Endodermal cell (in vitro differentiated cells): ENCODE measurements at regions not wholly inside any gene's neighbourhood (a gene's known extent, or its start where the extent isn't known, plus 50 kb on each side); places are given as distances from the start of the nearest gene placed in this dataset.
A peak's percentile ranks its signal among the peaks of the same experiment; 100 is the strongest.

Experiments
- DNase-seq: peaks from one replicate; pipeline ENCODE4 v3.0.0-alpha.2; 2017
- H3K27ac ChIP-seq: 2 replicates; pipeline ENCODE4 v1.5.1; 2013; ENCODE audit warnings: mild to moderate bottlenecking, low read depth, low read length, moderate library complexity
- H3K27me3 ChIP-seq: 2 replicates; pipeline ENCODE4 v1.6.1; 2013; ENCODE audit warnings: mild to moderate bottlenecking, low read length, moderate library complexity; ENCODE audit not compliant: insufficient read depth, control insufficient read depth, poor library complexity, severe bottlenecking
- H3K36me3 ChIP-seq: 2 replicates; pipeline ENCODE4 v1.7.0; 2013; ENCODE audit warnings: mild to moderate bottlenecking, low read length, moderate library complexity; ENCODE audit not compliant: control insufficient read depth, insufficient read depth
- H3K4me1 ChIP-seq: one replicate; pipeline ENCODE4 v1.7.0; 2013; ENCODE audit warnings: low read length; ENCODE audit not compliant: control insufficient read depth, insufficient read depth
- H3K4me3 ChIP-seq: 2 replicates; pipeline ENCODE4 v1.5.1; 2013; ENCODE audit warnings: mild to moderate bottlenecking, low read length, moderate library complexity
- H3K9ac ChIP-seq: 2 replicates; pipeline ENCODE4 v1.6.1; 2013; ENCODE audit warnings: mild to moderate bottlenecking, low read length, moderate library complexity; ENCODE audit not compliant: poor library complexity, severe bottlenecking; ENCODE audit errors: extremely low read depth
- H3K9me3 ChIP-seq: 2 replicates; pipeline ENCODE4 v1.6.1; 2013; ENCODE audit warnings: mild to moderate bottlenecking, low read length, moderate library complexity; ENCODE audit not compliant: control insufficient read depth
- H3K27ac Mint-ChIP-seq: 2 replicates; pipeline ENCODE4 v1.8.0; 2020; ENCODE audit warnings: mixed read lengths
- H3K27me3 Mint-ChIP-seq: 2 replicates; pipeline ENCODE4 v1.8.0; 2021; ENCODE audit warnings: mild to moderate bottlenecking, mixed read lengths; ENCODE audit not compliant: insufficient read depth
- H3K36me3 Mint-ChIP-seq: 2 replicates; pipeline ENCODE4 v1.8.0; 2020; ENCODE audit warnings: low read depth, mixed read lengths
- H3K4me1 Mint-ChIP-seq: 2 replicates; pipeline ENCODE4 v1.8.0; 2020; ENCODE audit warnings: mixed read lengths
- H3K4me3 Mint-ChIP-seq: 2 replicates; pipeline ENCODE4 v1.8.0; 2020; ENCODE audit warnings: mild to moderate bottlenecking, moderate library complexity, mixed read lengths
- H3K9me3 Mint-ChIP-seq: 2 replicates; pipeline ENCODE4 v1.8.0; 2020; ENCODE audit warnings: mild to moderate bottlenecking, mixed read lengths
- CTCF ChIP-seq: fragments of 200-600 bp; sonication (generic); conservative IDR thresholded peaks from 2 replicates; pipeline ENCODE4 v1.5.0; 2021; ENCODE audit warnings: antibody characterized with exemption, mild to moderate bottlenecking
- WGBS, 2 experiments: methylation state at CpG; one replicate each; pipeline versions ENCODE4 v1.1.5 to v1.1.7; 2013; ENCODE audit warnings: missing lambda C conversion rate in 2 of 2, mixed read lengths in 1 of 2; ENCODE audit not compliant: insufficient coverage in 1 of 2, insufficient read length in 1 of 2; 5-methylcytosine and 5-hydroxymethylcytosine counted together

GRCh38 chr13:33610438-33611120, 207.4 kb upstream of the RFC3 start:
- H3K9me3 ChIP-seq = no peaks in the 10 kb centered on the region
- no peaks in the 10 kb centered on the region for H3K36me3 ChIP-seq
- peak; percentile 84 for DNase-seq
- peak; percentile 48 for TF ChIP-seq CTCF
- Mint-ChIP-seq H3K4me3 (no peak overlapping the region), H3K27me3 (peaks cover 5% of the 10 kb centered on the region), H3K4me1 (peaks cover 31% of the 10 kb centered on the region), H3K9me3 (no peaks in the 10 kb centered on the region), H3K36me3 (no peaks in the 10 kb centered on the region), H3K27ac (no peak overlapping the region)
- WGBS, 2 experiments = 93 to 94% methylated on average over 15 to 27 of the region's 27 CpGs
- H3K27ac ChIP-seq = peak overlapping the region; percentile 80
- no peaks in the 10 kb centered on the region for H3K27me3 ChIP-seq
- H3K4me1 ChIP-seq = no peaks in the 10 kb centered on the region
- H3K4me3 ChIP-seq = no peak overlapping the region
- H3K9ac ChIP-seq = no peak overlapping the region

GRCh38 chr13:33611121-33611805, 206.7 kb upstream of the RFC3 start:
- H3K9ac ChIP-seq = no peak overlapping the region
- 80 to 89% methylated on average over 11 to 14 of the region's 14 CpGs for WGBS, 2 experiments
- no peak overlapping the region for H3K4me3 Mint-ChIP-seq

More at GRCh38 chr13:33611121-33611805, 206.7 kb upstream of the RFC3 start:
- H3K27me3 Mint-ChIP-seq = peaks cover 2% of the 10 kb centered on the region
- no peak overlapping the region for H3K27ac Mint-ChIP-seq
- no peaks in the 10 kb centered on the region for H3K9me3 ChIP-seq
- DNase-seq = no peak
- H3K9me3 Mint-ChIP-seq = no peaks in the 10 kb centered on the region
- TF ChIP-seq CTCF = no peak
- peak overlapping the region; percentile 80 for H3K27ac ChIP-seq
- H3K4me1 Mint-ChIP-seq = peaks cover 31% of the 10 kb centered on the region
- no peak overlapping the region for H3K4me3 ChIP-seq
- H3K4me1 ChIP-seq = no peaks in the 10 kb centered on the region
- H3K27me3 ChIP-seq = no peaks in the 10 kb centered on the region
- H3K36me3 Mint-ChIP-seq = no peaks in the 10 kb centered on the region
- no peaks in the 10 kb centered on the region for H3K36me3 ChIP-seq
